Stimulated activated CD8-positive, alpha-beta memory T cell treated with anti-CD3 and anti-CD28 coated beads, Interleukin-4, amount 100 ng/mL, for 48 hours (primary cell): ENCODE measurements at regions not wholly inside any gene's neighbourhood (a gene's known extent, or its start where the extent isn't known, plus 50 kb on each side); places are given as distances from the start of the nearest gene placed in this dataset.

Experiments
- DNase-seq: peaks from one replicate; pipeline ENCODE4 v3.0.0-alpha.2; 2020

- no peak for DNase-seq
Observed at GRCh38 chr5:74139589-74139988, 500.9 kb downstream of the ENC1 start.

DNA sequence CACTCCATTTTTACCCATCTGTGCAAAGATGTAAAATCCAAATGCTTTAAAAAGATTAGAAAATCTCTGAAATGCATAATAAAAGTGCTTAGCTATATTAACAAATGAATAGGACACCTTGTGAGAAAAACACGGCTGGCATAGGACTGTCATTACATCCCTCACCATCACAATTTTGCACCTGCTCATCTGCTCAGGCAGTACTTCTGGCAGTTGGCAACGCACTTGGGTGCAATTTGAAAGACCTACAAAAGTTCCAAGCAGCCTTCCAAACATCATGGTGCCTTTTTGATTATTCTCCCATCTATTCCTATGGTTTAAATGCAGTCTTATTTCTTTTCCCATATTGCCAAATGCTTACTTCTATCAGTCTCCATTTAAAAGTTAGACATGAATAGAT lies 501.8 kb downstream of the ENC1 start:
- no peak for DNase-seq

DNA sequence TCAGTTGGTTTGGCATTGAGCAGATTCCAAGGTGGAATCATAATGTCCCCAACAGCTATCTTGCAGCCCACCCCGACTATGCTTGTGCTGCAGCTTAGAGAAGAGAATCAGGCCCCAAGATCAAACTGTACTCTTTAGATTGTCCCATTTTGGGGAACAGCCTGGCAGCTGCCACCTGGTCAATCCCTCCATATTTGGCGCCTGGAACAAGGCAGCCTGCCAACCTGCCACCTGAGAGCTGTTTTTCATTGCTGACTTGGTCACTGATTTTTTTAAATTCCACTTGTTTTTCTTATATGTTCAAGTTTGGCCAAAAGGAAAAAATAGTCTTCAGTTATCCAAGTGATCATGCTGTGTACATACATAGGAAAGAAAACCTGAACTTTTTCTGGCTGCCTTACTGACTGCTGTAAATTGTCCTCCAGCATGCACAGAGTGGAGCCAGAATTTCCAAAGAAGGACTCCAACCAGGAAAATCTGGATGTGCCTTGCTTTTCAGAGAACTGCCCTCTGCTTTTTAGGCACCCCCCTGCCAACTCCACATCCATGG lies 504.2 kb downstream of the ENC1 start:
- no peak for DNase-seq

GRCh38 chr5:74135033-74135432 lies 505.5 kb downstream of the ENC1 start:
- no peak for DNase-seq

- DNase-seq: no peak
Observed at GRCh38 chr5:74132485-74132884, 506.5 kb downstream of the ARHGEF28 start.

- no peak for DNase-seq
Observed at GRCh38 chr5:74131250-74131649, 505.3 kb downstream of the ARHGEF28 start.

GRCh38 chr5:74130155-74130897 lies 504.3 kb downstream of the ARHGEF28 start:
- DNase-seq: no peak

GRCh38 chr5:74127381-74128320 lies 501.7 kb downstream of the ARHGEF28 start:
- DNase-seq: no peak

DNA sequence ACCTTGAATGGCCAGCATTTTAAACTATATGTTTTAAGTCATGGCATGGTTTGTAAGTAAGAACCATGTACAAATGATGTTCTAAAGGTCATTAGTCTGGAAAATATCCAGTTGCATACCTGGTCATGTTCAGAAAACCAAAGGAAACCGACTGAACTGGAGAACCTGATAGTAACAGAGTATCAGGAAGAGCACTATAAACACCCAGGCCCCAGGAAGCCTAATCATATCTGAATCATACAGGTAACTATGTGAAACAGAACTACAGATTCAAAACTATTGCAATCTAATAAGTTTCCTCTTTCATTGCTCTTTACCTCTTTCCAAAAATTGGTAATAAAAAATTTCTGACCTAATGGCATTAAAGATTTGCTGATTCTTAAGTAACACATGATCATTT lies 500.3 kb downstream of the ARHGEF28 start:
- DNase-seq: no peak

DNA sequence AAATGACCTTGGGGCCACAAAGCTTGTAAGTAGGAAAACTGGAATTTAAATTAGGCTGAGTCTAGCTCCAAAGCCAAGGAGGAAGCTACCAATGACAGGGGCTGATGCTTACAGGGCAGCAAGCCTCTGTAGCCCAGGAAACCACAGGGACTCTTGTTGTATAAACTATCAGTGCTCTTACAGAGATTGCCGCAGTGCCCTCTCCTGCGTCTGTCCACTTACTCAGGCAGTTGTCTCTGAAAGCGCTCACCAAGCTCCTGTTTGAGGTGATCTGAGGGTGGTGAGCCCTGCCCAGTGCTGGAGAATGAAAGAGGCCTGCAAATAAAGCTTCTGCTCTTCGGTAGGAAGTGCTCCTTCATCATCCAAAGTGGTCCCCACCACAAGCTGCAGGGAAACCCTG lies 498.8 kb downstream of the ARHGEF28 start:
- DNase-seq: no peak

GRCh38 chr5:74123929-74124328 lies 497.9 kb downstream of the ARHGEF28 start:
- no peak for DNase-seq

DNA sequence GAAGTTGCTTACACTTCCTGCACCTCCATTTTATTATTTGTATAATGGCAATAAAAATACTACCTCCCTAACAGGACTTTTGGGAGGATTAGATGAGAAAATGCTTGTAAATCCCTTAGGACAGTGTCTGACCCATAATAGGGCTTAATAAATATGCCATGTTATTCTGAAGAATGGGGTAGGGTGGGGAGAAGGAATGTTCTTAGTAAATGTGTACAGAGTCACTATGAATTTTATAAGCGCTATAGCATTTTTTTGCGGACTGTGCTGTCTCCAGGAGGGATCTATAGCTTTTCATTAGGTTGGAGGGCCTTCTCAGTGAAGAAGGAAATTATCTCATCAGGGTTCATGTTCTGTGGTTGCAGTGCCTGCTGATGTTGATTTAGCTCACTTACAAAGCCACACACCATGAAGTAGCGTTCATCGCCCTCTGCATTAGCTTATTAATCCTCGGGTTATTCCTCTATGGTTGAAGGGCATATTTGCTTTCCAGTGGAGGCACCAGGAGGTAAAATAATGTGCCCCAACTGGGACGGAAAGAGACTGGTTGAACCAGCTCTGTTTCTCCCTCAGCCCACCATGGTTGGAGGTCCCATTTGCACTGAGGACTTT lies 497.1 kb downstream of the ARHGEF28 start:
- no peak for DNase-seq

GRCh38 chr5:74122175-74122574 lies 496.2 kb downstream of the ARHGEF28 start:
- DNase-seq: no peak

GRCh38 chr5:74120585-74120984 lies 494.6 kb downstream of the ARHGEF28 start:
- no peak for DNase-seq

- DNase-seq: no peak
Observed at GRCh38 chr5:74118071-74118470, 492.1 kb downstream of the ARHGEF28 start.

DNA sequence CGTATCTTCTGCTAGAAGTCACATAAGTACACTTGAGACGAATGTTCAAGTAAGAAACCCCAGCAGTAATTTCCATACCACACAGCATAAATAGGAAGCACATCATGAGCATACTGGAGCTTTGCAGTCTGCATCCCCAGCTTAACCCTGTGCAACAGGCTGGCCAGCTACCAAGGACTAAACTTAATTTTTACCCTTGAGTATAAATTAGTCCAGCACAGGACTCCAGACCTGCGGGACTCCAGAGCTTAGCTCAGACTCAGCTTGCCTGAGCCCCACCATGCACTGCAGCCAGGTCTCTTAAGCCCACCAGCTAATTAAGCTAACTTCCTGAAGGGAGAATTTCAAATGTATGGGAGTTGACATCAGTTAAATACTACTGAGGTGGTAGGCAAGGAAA lies 491.0 kb downstream of the ARHGEF28 start:
- DNase-seq: no peak

DNA sequence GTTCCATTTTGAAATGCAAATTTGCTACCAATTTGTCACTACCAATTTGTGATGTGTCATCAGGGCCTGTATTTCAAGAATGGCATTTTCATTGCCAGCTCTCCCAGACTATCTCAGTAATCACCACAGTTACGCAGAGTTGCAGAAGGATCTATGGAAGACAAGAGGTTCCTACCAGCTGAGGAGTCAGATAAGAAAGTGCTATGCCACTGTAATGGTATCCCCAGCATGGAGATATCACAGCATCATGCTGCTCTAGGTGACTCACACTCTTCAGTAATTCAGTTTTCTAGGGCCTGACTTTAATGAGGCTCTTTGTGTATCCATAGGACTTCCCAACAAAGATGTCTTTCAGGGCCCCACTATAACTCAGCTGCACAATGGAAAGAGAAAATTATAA lies 490.3 kb downstream of the ARHGEF28 start:
- DNase-seq: no peak

- DNase-seq: no peak
Observed at GRCh38 chr5:74113927-74114326, 487.9 kb downstream of the ARHGEF28 start.

- DNase-seq: no peak
Observed at GRCh38 chr5:74113196-74113540, 487.2 kb downstream of the ARHGEF28 start.

DNA sequence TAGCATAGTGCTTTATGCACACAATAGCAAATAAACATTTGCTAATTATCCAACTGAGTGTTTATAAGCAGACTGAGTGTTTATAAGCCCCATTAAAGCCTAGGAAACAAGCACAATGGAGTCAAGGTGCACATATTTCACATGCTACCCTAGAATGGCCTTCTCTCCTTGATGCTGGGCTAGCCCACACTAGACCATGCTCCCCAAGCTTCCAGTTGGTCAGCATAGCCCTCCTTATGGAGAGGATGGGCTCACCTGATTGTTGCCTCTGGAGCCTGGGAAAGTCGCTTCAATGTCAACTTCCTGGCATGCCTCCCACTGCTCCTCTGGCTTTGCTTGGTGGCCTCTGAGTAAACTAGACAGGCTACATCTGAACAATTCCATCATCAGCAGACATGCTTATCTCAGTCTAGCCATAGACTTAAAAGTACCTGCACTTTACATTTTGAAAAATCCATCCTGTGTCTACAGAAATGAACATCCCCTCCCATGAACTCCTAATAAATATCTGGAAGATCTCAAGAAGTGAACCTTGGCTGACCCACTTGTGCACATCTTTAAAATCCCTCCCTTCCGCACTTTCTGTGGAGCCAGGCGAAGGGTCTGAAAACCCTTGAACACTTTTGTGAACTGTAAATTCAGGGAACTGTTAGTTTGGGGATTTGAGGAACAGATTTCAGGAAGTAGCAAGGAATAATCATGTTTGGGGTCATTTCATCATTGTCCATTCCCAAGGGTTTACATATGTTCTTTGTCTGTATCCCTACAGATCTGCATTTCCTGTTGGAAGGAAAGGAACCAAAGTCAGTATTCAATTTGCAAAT lies 486.6 kb downstream of the ARHGEF28 start:
- no peak for DNase-seq

DNA sequence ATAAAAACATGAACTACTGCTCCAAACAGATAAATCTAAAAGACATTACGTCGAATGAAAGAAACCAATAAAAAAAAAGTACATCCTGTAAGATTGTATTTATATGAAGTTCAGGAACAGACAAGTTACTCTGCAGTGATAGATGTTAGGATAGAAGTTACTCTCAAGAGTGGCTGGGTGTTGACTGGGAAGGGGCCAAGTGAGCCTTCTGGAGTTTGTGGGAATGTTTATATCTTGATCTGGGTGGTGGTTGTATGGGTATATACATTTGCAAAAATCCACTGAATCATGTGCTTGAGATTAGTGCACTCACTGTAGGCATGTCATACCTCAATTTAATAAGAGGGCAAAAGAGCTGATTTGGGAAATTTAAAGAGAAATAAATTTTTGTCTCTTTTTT lies 485.8 kb downstream of the ARHGEF28 start:
- no peak for DNase-seq

DNA sequence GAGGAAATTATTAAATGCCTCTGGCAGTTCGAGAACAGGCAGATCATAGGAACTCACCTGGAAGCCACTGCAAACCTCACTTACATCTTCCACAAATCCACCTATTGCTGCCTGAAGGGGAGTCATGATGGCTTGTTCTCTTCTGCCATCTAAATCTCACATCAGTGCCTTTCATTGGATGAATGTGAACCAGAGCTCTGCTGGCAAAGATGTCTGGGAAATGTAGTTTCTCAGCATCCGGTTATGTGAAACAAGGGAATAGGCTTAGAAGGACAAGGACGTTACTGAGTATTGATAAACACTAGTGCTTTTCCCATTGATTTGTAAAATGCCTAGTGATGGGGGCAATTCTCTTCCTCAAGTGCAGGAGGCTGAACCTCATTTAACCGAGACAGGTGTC lies 483.3 kb downstream of the ARHGEF28 start:
- no peak for DNase-seq

DNA sequence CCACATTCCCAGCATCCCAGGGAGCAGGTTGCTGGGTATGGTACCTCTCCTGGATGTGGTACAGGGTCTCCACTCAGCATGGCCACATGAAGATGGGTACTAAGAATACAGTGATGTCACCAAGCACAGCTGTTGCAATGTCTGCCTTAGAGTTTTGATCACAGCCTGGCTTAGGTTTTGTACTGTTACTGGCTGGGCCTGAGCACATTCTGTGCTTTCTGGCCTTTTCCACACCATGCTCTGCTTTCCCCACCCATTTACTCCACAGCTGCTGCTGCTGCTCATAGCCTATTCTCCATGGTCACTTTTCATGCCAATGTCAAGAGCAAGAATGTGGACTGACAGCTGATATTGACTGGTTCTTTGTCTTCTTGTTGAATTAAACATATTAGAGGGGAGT lies 481.9 kb downstream of the ARHGEF28 start:
- DNase-seq: no peak
